T-cell (primary cell): ENCODE measurements at regions not wholly inside any gene's neighbourhood (a gene's known extent, or its start where the extent isn't known, plus 50 kb on each side); places are given as distances from the start of the nearest gene placed in this dataset.

Experiments used
- ATAC-seq, 4 experiments: fragments of 200-7000 bp in 3 of 4; fragments of 150-1000 bp in 1 of 4; cut with Tn5 transposase; replicated peaks in 1 of 4; 1 replicate in 3 of 4; 2 replicates in 1 of 4; pipeline ENCODE4 v1.10.0; 2021; ENCODE audit warnings: moderate library complexity in 3 of 4, mild to moderate bottlenecking in 2 of 4, moderate number of reproducible peaks in 1 of 4
- CTCF ChIA-PET, 2 donors: fragments of 300-600 bp; sonication (Branson Sonifier 250); formaldehyde crosslinking; loops; one replicate each; lab custom pipeline; 2022; ENCODE audit warnings: antibody characterized with exemption in 2 of 2; lab: Charles Lee
- POLR2A ChIA-PET, 2 donors: fragments of 300-600 bp; sonication (Branson Sonifier 250); formaldehyde crosslinking; loops; one replicate each; lab custom pipeline; 2022; ENCODE audit warnings: antibody characterized with exemption in 2 of 2; lab: Charles Lee
- DNase-seq, 35 experiments: peaks; one replicate each; pipeline versions ENCODE4 v3.0.0 to v3.0.0-alpha.2; 2013 to 2023
- H3K27ac ChIP-seq: one replicate; pipeline ENCODE4 v1.5.1; 2013; ENCODE audit warnings: low read length
- H3K27me3 ChIP-seq, 2 experiments: replicated peaks in 1 of 2; 1 replicate in 1 of 2; 2 replicates in 1 of 2; pipeline versions ENCODE4 v1.6.1 to v1.7.0; 2013; ENCODE audit warnings: low read length in 1 of 2, mixed read lengths in 1 of 2; ENCODE audit not compliant: control insufficient read depth in 2 of 2, insufficient read depth in 2 of 2; ENCODE audit errors: extremely low read depth in 1 of 2
- H3K36me3 ChIP-seq, 2 donors: 1 replicate in 1 of 2; 2 replicates in 1 of 2; pipeline versions ENCODE4 v1.6.1 to v1.7.0; 2013; ENCODE audit warnings: low read length in 1 of 2; ENCODE audit not compliant: control insufficient read depth in 2 of 2, insufficient read depth in 1 of 2; ENCODE audit errors: extremely low read depth in 1 of 2
- H3K4me1 ChIP-seq, 2 experiments: 1 replicate in 1 of 2; 2 replicates in 1 of 2; pipeline versions ENCODE4 v1.6.1 to v1.7.0; 2013; ENCODE audit warnings: low read length in 2 of 2, mixed read lengths in 1 of 2; ENCODE audit not compliant: insufficient read depth in 2 of 2, control insufficient read depth in 1 of 2; ENCODE audit errors: extremely low read depth in 1 of 2
- H3K4me3 ChIP-seq, 2 donors: 1 replicate in 1 of 2; 2 replicates in 1 of 2; pipeline versions ENCODE4 v1.5.1 to v1.7.0; 2013; ENCODE audit warnings: mild to moderate bottlenecking in 2 of 2, low read length in 1 of 2, moderate library complexity in 1 of 2; ENCODE audit not compliant: control insufficient read depth in 1 of 2; ENCODE audit errors: extremely low read depth in 1 of 2
- H3K9me3 ChIP-seq: 2 replicates; pipeline ENCODE4 v1.7.0; 2013
- H3K27ac Mint-ChIP-seq, 2 donors: one replicate each; pipeline ENCODE4 v1.8.0; 2020 to 2021; ENCODE audit warnings: mild to moderate bottlenecking in 2 of 2, mixed read lengths in 2 of 2
- H3K27me3 Mint-ChIP-seq, 2 donors: one replicate each; pipeline ENCODE4 v1.8.0; 2021 to 2022; ENCODE audit warnings: mixed read lengths in 2 of 2
- H3K36me3 Mint-ChIP-seq: one replicate; pipeline ENCODE4 v1.8.0; 2021; ENCODE audit warnings: mixed read lengths
- H3K4me1 Mint-ChIP-seq, 3 donors: one replicate each; pipeline ENCODE4 v1.8.0; 2020 to 2022; ENCODE audit warnings: mixed read lengths in 3 of 3, mild to moderate bottlenecking in 1 of 3
- H3K4me3 Mint-ChIP-seq, 3 donors: one replicate each; pipeline ENCODE4 v1.8.0; 2020 to 2022; ENCODE audit warnings: mild to moderate bottlenecking in 3 of 3, mixed read lengths in 3 of 3, moderate library complexity in 3 of 3
- H3K9me3 Mint-ChIP-seq, 3 donors: one replicate each; pipeline ENCODE4 v1.8.0; 2020 to 2022; ENCODE audit warnings: mixed read lengths in 3 of 3
- WGBS: methylation state at CpG from one replicate; pipeline ENCODE4 v1.1.5; 2013; ENCODE audit warnings: missing lambda C conversion rate; ENCODE audit not compliant: insufficient coverage; 5-methylcytosine and 5-hydroxymethylcytosine counted together

DNA sequence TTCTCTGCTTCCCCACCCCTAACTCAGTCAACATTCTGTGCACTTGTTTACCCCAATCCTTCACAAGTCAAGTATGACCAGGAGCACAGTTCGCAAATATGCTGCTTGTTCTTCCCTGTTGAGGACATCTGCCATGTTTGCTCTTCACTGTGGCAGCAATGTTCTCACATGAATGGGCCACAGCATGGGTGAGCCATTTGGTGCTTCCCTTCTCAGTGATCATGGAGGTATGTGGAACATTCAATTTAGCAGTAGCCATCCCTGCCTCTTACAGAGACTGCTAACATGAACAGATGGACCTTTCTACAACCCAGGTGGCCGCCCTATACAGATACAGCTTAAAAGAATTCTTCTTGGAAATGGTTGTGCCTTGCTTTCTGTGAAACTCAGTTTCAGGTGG, 660.1 kb upstream of the SGO1 start:
- Histone ChIP-seq H3K36me3 (no peaks in the 10 kb centered on the region), H3K27ac (no peak overlapping the region), H3K9me3 (no peaks in the 10 kb centered on the region), H3K27me3 (no peaks in the 10 kb centered on the region), H3K4me1 (no peaks in the 10 kb centered on the region), H3K4me3 (no peak overlapping the region)
- Mint-ChIP-seq H3K4me3 (no peak overlapping the region), H3K27ac (no peak overlapping the region), H3K27me3 (no peaks in the 10 kb centered on the region), H3K9me3 (peaks cover 21 to 25% (median 22%) of the 10 kb centered on the region in 3 donors), H3K4me1 (no peaks in the 10 kb centered on the region), H3K36me3 (no peaks in the 10 kb centered on the region)
- ATAC-seq (no peak), DNase-seq (no peak)
- ChIA-PET CTCF (no interaction called here), POLR2A (no interaction called here)
- no CpG with 5 or more reads among the region's 2 CpGs for WGBS

DNA sequence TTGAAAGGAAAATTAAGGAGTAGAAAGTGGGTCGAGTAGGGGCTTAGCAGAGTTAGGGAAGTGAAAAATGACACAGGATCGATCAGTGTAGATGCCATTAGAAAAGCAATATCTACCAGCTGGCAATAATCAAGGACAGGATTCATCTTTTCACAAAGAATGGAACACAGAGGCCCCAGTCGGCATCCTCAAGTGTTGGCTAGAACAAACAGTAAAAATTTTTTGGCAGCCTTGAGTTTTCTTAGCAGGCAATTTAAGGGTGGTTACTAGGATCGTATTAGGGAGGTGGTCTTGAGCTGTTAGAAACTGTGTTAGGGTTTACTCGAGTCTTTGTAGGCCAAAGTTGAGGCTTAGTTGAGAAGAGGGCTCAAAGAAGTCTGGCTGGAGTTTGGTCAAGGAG, 658.8 kb upstream of the SGO1 start:
- DNase-seq (no peak), ATAC-seq (no peak)
- no peaks in the 10 kb centered on the region for H3K36me3 Mint-ChIP-seq
- H3K4me1 ChIP-seq, result no peaks in the 10 kb centered on the region
- H3K4me3 Mint-ChIP-seq, result no peak overlapping the region
- no peaks in the 10 kb centered on the region for H3K4me1 Mint-ChIP-seq
- H3K9me3 Mint-ChIP-seq, result peaks cover 19 to 23% (median 20%) of the 10 kb centered on the region in 3 donors
- no peaks in the 10 kb centered on the region for H3K36me3 ChIP-seq
- H3K27me3 Mint-ChIP-seq, result no peaks in the 10 kb centered on the region
- CTCF ChIA-PET, result no interaction called here
- H3K9me3 ChIP-seq, result no peaks in the 10 kb centered on the region
- H3K27ac ChIP-seq, result no peak overlapping the region
- H3K27me3 ChIP-seq, result no peaks in the 10 kb centered on the region
- H3K4me3 ChIP-seq, result no peak overlapping the region
- POLR2A ChIA-PET, result no interaction called here
- no peak overlapping the region for H3K27ac Mint-ChIP-seq
- 50% methylated on average over 4 of the region's 5 CpGs for WGBS

DNA sequence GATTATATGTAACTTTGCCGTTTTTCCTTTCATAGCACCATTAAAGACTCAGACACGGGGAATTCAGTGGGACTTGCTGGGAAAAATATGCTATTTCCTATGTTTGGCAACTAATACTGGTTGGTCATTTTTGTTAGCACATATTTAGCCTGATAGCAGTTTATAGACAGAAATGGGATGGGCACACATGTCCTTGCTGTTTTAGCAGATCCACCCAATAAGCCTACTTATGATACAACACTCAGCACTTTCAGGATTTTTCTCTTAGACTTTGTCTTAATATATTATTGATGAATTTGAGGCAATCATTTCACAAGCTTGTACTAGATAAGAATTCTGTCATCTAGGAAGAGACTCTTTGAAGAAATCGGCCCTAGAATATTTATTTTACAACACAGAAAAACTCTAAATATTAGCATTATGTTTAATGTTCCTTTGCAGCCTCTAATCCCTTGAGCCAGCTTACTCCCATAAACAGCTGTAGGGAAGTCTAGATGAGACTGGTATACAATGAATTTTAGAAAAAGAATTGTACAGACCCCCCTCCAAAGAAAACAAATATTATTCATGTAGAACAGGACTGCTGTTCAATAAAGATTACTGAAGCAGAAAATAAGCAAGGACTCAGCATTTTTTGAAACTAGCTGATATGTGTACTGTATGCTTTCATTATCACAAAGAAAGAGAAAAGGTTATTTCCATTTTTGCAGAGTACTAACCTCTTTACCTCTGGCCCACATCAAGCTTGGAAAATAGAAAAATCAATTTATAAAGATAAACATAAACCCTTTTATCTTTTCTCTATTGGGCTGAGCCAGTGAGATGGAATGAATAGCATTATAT, 656.8 kb upstream of the SGO1 start:
- no peak overlapping the region for H3K27ac ChIP-seq
- H3K4me1 Mint-ChIP-seq, result no peaks in the 10 kb centered on the region
- ChIA-PET CTCF (no interaction called here), POLR2A (no interaction called here)
- no peak overlapping the region for H3K27ac Mint-ChIP-seq
- ATAC-seq (no peak), DNase-seq (no peak)
- H3K36me3 ChIP-seq, result no peaks in the 10 kb centered on the region
- WGBS, result 80% methylated on average over 2 of the region's 3 CpGs
- H3K4me3 ChIP-seq, result no peak overlapping the region
- H3K36me3 Mint-ChIP-seq, result no peaks in the 10 kb centered on the region
- H3K27me3 Mint-ChIP-seq, result no peaks in the 10 kb centered on the region
- H3K4me1 ChIP-seq, result no peaks in the 10 kb centered on the region
- H3K4me3 Mint-ChIP-seq, result no peak overlapping the region
- peaks cover 11 to 22% (median 13%) of the 10 kb centered on the region in 3 donors for H3K9me3 Mint-ChIP-seq
- H3K27me3 ChIP-seq, result no peaks in the 10 kb centered on the region
- no peaks in the 10 kb centered on the region for H3K9me3 ChIP-seq

DNA sequence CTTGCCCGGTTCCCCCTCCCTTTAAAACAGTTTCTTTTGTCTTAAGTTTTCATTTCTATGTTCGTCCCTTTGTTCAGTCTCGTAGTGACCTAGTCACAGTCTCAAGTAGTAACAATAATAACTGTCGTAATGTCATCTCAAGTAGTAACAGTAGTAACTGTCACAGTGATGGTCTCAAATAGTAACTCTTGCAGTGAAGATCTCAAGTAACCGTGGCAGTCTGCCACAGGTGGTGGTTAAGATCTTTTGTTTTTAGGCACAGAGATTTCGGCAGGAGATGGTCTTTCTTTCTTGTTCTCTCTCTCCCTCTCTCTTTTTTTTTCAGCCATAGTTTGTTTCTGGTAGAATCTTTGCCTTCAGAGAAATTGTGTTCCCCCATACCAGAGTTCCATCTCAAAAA, 656.0 kb upstream of the SGO1 start:
- Histone ChIP-seq H3K27me3 (no peaks in the 10 kb centered on the region), H3K27ac (no peak overlapping the region), H3K4me1 (no peaks in the 10 kb centered on the region), H3K9me3 (no peaks in the 10 kb centered on the region), H3K36me3 (no peaks in the 10 kb centered on the region), H3K4me3 (no peak overlapping the region)
- no peaks in the 10 kb centered on the region for H3K27me3 Mint-ChIP-seq
- ATAC-seq (no peak), DNase-seq (no peak)
- no peak overlapping the region for H3K4me3 Mint-ChIP-seq
- ChIA-PET POLR2A (no interaction called here), CTCF (no interaction called here)
- H3K36me3 Mint-ChIP-seq, result no peaks in the 10 kb centered on the region
- peaks cover 10 to 17% (median 11%) of the 10 kb centered on the region in 3 donors for H3K9me3 Mint-ChIP-seq
- no peak overlapping the region for H3K27ac Mint-ChIP-seq
- no peaks in the 10 kb centered on the region for H3K4me1 Mint-ChIP-seq
- 92% methylated on average over 2 of the region's 6 CpGs for WGBS

DNA sequence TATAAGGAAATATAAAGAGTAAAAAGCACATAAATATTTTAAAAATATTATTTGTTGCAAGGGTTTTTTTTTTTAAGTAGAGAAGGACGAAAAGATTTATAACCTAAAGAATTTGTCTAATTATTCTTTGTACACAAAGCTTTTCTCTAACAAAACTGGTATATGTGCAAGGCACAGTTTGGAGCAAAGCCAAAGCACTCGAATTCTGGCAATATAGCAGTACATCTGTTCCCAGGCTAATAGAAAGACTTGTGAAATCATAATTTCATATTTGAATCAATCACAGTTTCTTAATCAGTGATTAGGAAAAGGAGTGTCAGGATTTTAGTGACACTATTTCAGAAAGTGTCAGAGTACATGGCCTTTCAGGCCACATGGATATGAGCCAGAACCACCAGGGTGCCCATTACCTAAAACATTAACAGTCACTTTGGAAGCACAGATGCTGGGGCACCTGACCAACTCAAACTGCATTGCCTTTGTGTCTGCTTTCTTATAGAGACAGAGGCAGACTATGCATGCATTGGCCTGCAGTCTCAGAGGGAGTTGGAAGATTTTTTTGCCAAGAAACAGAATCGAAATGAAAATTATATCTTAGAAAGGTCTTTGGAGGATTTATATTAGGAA, 651.8 kb upstream of the SGO1 start:
- DNase-seq (no peak), ATAC-seq (no peak)
- H3K4me1 ChIP-seq, result no peaks in the 10 kb centered on the region
- WGBS, result no CpG with 5 or more reads among the region's 3 CpGs
- no peak overlapping the region for H3K27ac ChIP-seq
- POLR2A ChIA-PET, result no interaction called here
- H3K4me3 ChIP-seq, result no peak overlapping the region
- no peaks in the 10 kb centered on the region for H3K27me3 ChIP-seq
- Mint-ChIP-seq H3K9me3 (peaks cover 5 to 17% (median 14%) of the 10 kb centered on the region in 3 donors), H3K36me3 (no peaks in the 10 kb centered on the region), H3K27me3 (no peaks in the 10 kb centered on the region), H3K4me1 (no peaks in the 10 kb centered on the region), H3K4me3 (no peak overlapping the region), H3K27ac (no peak overlapping the region)
- CTCF ChIA-PET, result no interaction called here
- no peaks in the 10 kb centered on the region for H3K9me3 ChIP-seq
- H3K36me3 ChIP-seq, result no peaks in the 10 kb centered on the region

DNA sequence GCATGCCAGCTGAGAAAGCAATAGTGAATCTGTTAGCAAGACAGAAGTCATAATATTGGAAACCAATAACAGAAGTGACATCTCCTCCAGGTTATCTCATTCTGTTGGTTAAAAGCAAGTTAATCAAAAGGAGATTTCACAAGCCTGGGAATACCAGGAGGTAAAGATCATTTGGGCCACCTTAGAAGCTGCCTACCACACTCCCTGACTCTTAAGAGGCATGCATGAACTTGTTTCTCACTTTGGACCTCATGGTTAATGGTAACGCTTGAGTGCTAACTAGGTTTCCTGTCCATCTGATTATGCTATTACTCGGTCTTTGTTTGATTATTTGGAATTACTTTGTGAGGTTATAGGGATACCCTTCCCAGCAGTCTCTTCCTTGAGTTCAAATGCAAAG, 650.8 kb upstream of the SGO1 start:
- Histone ChIP-seq H3K4me1 (no peaks in the 10 kb centered on the region), H3K27ac (no peak overlapping the region), H3K36me3 (no peaks in the 10 kb centered on the region), H3K27me3 (no peaks in the 10 kb centered on the region), H3K9me3 (no peaks in the 10 kb centered on the region), H3K4me3 (no peak overlapping the region)
- H3K27me3 Mint-ChIP-seq, result no peaks in the 10 kb centered on the region
- H3K9me3 Mint-ChIP-seq, result peaks cover 8 to 17% (median 14%) of the 10 kb centered on the region in 3 donors
- no peaks in the 10 kb centered on the region for H3K36me3 Mint-ChIP-seq
- DNase-seq, result no peak
- ChIA-PET CTCF (no interaction called here), POLR2A (no interaction called here)
- no peak for ATAC-seq
- no peak overlapping the region for H3K4me3 Mint-ChIP-seq
- H3K4me1 Mint-ChIP-seq, result no peaks in the 10 kb centered on the region
- H3K27ac Mint-ChIP-seq, result no peak overlapping the region
- WGBS, result no CpG with 5 or more reads among the region's 2 CpGs
